ENCODE measurements at regions not wholly inside any gene's neighbourhood (a gene's known extent, or its start where the extent isn't known, plus 50 kb on each side); places are given as distances from the start of the nearest gene placed in this dataset.

GRCh38 chr11:91244912-91245311 lies 979.7 kb upstream of the FAT3 start:
- DNase-seq (ENCODE audit: low read depth in 2 of 2), result no peak

DNA sequence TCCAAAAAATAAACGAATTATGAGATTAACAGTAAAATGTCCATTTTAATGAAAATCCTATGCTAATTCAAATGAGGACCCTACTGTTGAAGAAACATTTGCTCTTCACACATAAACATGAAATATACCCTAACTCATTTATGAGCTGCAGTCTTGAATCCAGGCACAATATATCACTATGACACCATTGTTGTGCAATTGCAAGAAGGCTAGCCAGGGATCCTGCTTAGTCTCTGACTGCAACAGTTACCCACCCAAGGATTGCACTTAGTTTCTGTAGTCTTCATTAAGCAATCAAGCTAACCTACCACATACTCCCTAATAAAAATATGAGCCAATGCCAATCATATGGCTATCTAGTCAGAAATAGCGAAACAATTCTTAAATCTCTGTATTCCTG lies 981.0 kb upstream of the FAT3 start:
- no peak for DNase-seq (ENCODE audit: low read depth in 2 of 2)

DNA sequence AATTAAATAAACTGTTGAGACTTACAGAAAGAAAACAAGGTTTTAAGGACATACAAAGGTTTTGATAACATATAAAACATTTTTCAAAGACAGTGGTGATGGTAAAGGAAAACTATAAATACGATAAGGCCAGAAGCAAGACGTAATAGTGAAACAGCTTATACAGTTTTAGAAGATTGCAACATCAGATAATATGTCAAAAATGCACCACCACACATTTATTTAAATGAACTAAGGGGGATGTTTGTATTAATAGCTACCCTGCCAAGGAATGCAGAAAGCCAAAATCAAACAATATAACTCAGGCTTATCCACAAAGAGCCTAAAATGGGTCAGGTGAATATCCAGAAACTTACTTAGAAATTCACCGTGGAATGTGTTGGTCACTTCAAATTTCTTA lies 981.6 kb upstream of the FAT3 start:
- no peak for DNase-seq (ENCODE audit: low read depth in 2 of 2)

- DNase-seq (ENCODE audit: low read depth in 2 of 2), result no peak
Measured at GRCh38 chr11:91241226-91241625, 983.4 kb upstream of the FAT3 start.

DNA sequence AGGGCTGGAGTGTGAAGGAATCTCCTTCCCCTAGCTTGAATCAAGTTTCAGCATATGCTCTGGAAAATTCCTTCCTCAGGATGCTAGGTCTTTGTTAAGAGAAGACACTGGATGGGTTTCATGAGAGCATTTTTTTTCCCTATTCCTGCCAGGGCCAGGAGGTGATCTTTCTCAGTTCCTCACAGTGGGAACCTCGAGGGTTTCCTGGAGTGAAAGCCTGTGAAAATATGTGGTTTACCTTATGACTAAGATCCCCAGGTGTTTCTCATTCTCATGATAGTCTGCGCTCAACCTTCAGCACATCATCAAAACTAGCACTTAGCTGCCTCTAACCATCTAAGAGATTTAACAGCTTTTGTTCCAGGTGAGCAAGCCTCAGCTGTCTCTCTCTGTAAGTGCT lies 985.3 kb upstream of the FAT3 start:
- DNase-seq (ENCODE audit: low read depth in 2 of 2), result no peak

DNA sequence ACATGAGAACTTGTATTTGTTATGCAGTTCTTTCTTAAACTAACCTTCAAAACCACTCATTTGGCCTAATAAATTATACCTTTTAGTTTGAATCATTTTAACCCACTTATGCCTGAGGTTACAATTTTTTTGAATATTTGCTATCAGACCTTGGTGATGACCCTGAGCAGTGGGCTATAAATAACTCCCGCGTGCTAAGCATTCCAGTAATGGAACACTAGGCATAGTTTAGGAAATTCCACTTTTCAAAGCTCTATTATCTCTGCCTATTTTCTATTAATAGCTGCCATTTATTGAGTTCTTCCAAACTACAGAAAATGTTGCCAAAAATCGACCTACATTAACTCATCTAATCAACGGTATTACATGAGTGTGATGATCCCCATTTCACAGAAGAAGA lies 993.4 kb upstream of the FAT3 start:
- DNase-seq (ENCODE audit: low read depth in 2 of 2), result no peak

DNA sequence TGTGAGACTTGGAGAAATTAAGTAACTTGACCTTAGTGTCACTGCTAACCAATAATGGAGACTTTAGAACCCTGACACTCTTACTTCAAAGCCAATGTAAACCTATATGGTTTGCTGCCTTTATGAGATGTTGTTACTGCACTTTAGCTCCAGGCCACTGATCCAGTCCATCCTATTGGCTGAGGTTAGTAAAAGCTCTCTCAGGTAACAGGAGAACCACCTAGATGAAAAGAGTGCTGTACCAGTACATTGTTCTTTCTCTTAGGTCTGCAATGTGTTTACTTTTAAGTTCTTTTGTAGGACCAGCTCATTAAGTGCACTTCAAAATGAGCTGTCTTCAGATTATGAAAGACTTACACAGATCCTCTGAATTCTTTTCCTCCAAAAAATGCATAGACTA lies 994.0 kb upstream of the FAT3 start:
- DNase-seq (ENCODE audit: low read depth in 2 of 2), result no peak

GRCh38 chr11:91222830-91223229 lies 1000.0 kb upstream of the CHORDC1 start:
- DNase-seq (ENCODE audit: low read depth in 2 of 2), result no peak

DNA sequence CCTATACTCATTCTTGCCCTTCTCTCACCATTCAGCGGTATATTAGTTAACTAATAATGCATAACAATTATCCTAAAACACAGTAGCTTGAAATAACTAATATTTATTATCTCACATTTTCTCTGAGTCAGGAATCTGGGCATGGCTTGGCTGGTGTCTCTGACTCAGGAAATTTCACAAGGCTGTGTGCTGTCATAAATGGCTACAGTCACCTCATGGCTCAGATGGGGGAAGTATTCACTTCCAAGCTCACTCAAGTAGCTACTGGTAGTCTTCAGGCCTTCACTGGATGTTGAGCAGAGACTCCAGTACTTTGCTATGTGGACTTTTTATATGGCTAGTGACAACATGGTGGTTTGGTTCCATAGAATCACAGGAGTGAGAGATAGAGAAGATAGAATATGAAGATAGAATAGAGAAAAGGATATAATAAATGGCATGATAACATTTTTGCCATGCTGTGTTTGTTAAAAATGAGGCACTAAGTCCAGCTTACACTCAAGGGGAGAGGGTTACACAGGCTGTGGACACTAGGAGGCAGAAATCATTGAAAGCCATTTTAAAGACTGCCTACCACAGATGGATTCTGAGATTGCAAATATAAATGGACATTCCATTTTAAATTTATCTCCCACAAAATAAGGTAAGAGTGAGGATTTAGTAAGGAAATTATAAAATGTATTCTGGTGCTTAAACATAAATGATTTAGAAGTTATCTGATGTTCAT lies 997.8 kb upstream of the CHORDC1 start:
- DNase-seq (ENCODE audit: low read depth in 2 of 2), result no peak

DNA sequence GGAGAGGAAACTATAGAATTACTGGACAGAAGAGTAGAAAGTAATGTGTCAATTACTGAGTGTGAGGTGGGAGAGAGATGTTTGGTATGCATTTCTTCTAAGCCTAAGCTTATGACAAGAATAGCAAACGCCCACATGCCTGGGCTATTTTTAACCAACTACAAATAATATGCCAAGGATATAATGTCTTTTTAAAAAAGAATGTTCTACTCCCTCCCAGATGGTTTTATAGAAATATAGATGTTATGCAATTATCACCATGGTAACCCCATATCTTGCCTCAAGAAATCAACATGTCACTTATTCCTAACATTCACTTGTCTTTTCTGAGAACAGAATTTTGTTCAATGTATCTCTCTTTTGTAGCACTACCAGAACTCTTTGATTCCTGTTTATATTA lies 996.7 kb upstream of the CHORDC1 start:
- no peak for DNase-seq (ENCODE audit: low read depth in 2 of 2)

DNA sequence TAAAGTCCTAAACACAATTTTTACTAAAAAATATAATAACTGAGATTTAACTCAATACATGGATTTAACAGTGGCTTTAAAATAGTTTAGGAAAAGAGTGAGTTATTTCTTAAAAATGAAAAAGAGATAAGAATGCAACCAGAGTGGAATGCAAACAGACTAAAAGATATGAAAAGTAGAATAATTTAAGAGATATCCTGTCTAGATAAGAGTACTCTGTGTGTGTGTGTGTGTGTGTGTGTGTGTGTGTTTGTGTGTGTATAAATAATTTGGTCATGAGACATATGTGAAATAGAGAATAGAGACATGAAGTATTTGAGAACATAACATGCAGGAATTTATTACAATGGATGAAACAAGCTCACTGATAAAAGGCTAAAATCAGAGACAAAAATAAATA lies 986.9 kb upstream of the CHORDC1 start:
- no peak for DNase-seq (ENCODE audit: low read depth in 2 of 2)

DNA sequence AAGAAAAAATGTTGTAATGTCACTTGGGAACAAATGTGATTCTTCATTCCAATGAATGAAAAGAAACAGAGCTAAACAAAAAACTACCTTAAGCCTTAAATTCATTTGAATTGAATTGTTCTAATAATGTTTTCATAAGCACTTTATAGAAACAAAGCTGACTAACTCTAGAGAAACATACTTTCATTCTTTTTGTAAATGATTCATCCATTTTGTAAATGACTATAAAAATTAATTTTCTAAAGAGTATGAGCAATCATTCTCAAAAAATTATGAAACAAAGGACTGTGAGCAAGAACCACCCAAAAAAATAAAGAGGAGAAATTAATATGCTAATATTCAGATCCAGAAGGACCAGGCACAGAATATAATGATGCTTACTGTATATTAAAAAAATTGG lies 986.5 kb upstream of the CHORDC1 start:
- no peak for DNase-seq (ENCODE audit: low read depth in 2 of 2)

GRCh38 chr11:91199866-91200265 lies 977.0 kb upstream of the CHORDC1 start:
- no peak for DNase-seq (ENCODE audit: low read depth in 2 of 2)

- no peak for DNase-seq (ENCODE audit: low read depth in 2 of 2)
Measured at GRCh38 chr11:91194546-91194945, 971.7 kb upstream of the CHORDC1 start.

DNA sequence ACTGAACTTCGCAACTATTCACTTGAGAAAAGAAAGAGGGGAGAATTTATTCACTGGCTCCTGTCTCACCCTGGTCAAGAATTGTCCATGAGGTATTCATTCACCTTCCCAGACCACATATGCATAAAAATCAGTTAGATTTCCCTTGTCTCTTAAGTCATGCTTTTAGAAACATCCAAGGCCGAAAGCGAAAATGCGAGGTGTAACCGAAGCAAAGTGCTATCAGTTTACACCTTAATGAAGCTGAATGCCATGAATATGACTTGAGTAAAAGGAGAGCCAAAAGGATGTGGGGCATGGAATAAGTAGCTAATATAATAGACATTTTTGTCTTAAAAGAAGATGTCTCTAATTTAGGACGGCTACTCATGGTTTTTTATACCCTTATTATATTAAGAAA lies 965.6 kb upstream of the CHORDC1 start:
- DNase-seq (ENCODE audit: low read depth in 2 of 2), result no peak

GRCh38 chr11:91187314-91187713 lies 964.5 kb upstream of the CHORDC1 start:
- DNase-seq (ENCODE audit: low read depth in 2 of 2), result no peak

DNA sequence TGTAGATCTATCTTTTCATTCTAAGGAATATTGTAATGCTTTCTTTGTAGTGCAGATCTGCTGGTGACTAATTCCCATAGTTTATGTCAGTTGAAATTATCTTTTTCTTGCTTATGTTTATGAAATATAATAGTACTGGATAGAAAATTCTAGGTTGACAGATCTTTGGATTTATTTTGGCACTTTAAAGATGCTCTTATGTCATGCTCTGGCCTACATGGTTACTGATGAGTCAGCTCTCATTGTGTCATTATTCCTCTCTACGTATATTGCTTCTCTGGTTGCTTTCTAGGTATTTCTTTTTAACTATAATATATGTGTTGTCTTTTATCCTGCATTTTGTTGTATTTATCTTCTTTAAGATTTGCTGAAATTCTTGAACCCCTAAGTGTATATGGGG lies 955.5 kb upstream of the CHORDC1 start:
- DNase-seq (ENCODE audit: low read depth in 2 of 2), result no peak

DNA sequence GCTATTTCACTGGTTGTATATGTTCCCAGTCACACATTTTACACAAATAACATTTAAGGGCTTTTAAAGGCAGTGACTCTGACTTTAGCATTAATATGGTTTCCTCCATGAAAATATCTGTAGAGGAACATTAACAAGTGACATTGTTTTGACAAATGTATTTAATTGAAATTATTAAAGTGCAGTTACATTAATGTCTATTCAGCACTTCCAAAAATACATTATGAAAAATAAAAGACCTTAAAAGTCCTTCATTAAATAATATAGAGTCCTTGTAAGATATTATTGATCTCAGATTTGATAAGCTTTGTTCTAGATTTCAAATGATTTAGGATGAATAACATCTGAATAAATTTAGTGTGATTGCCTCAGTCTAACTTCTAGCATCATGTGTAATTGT lies 951.9 kb upstream of the CHORDC1 start:
- DNase-seq (ENCODE audit: low read depth in 2 of 2), result no peak

- DNase-seq (ENCODE audit: low read depth in 2 of 2), result no peak
Measured at GRCh38 chr11:91174193-91174592, 951.3 kb upstream of the CHORDC1 start.

GRCh38 chr11:91173701-91174100 lies 950.9 kb upstream of the CHORDC1 start:
- no peak for DNase-seq (ENCODE audit: low read depth in 2 of 2)

GRCh38 chr11:91170711-91171110 lies 947.9 kb upstream of the CHORDC1 start:
- no peak for DNase-seq (ENCODE audit: low read depth in 2 of 2)

DNA sequence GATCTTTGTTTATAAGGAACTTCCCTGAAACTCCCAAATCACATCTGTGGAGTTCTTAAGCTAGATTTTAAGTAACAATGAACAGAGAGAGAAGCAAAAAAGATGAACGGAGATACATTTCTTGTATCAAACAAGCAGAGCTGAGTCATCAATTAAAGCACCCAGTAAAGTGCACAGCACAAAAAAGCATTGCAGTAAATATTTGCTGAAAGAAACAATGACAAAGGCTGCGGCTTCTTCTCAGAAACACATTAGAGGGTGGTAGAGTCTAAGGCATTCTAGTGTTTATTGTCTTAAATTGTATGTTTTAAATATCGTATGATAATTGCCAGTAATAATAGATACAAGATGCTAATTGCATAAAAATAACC lies 941.6 kb upstream of the CHORDC1 start:
- DNase-seq (ENCODE audit: low read depth in 2 of 2), result no peak

GRCh38 chr11:91163619-91164451 lies 941.0 kb upstream of the CHORDC1 start:
- no peak for DNase-seq (ENCODE audit: low read depth in 2 of 2)

GRCh38 chr11:91160661-91161060 lies 937.8 kb upstream of the CHORDC1 start:
- DNase-seq (ENCODE audit: low read depth in 2 of 2), result no peak

Data from stimulated activated CD4-positive, alpha-beta T cell treated with anti-CD3 and anti-CD28 coated beads, Interleukin-1b, Interleukin-23, amount 100 ng/mL, for 4 hours (primary cell).